GM20000 (cell line): ENCODE measurements at regions not wholly inside any gene's neighbourhood (a gene's known extent, or its start where the extent isn't known, plus 50 kb on each side); places are given as distances from the start of the nearest gene placed in this dataset.
"Not testable (repeated sequence)": the region's sequence is repeated elsewhere in the genome, so short reads cannot be mapped to it uniquely, and the experiment has no call there.

ENCODE experiments used
- DNase-seq: peaks from one replicate; pipeline ENCODE4 v3.0.0; 2012; ENCODE audit warnings: low spot score
- CTCF ChIP-seq: IDR thresholded peaks from 2 replicates; pipeline ENCODE4 v1.5.1; 2012; ENCODE audit warnings: mild to moderate bottlenecking, control low read depth; ENCODE audit errors: extremely low read depth, missing control alignments

GRCh38 chr5:87127956-87128687, 139.6 kb upstream of the RASA1 start:
- no peak for TF ChIP-seq CTCF
- DNase-seq: no peak

GRCh38 chr5:87129046-87129445, 138.6 kb upstream of the RASA1 start:
- no peak for DNase-seq
- no peak for TF ChIP-seq CTCF

DNA sequence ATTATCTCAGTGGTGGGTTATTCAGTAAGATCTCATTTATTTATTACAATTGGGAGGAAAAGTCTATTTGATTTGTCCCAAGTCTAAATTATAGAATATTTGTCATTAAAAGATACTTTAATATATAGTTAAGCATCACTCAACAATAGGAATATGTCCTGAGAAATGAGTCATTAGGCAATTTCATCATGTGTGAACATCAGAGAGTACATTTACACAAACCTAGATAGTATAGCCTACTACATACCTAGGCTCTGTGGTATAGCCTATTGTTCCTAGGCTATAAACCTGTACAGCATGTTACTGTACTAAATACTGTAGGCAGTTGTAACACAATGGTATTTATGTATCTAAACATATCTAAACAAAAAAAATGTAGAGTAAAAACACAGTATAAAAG, 135.0 kb upstream of the RASA1 start:
- TF ChIP-seq CTCF: no peak
- no peak for DNase-seq

DNA sequence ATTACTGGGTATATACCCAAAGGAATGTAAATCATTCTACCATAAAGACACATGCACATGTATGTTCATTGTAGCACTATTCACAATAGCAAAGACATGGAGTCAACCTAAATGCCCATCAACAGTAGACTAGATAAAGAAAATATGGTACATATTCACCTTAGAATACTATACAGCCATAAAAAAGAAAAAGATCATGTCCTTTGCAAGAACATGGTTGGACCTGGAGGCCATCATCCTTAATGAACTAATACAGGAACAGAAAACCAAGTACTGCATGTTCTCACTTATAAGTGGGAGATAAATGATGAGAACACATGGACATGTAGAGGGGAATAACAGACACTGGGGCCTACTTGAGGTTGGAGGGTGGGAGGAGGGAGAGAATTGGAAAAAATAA, 133.2 kb upstream of the RASA1 start:
- DNase-seq: not testable (repeated sequence)

DNA sequence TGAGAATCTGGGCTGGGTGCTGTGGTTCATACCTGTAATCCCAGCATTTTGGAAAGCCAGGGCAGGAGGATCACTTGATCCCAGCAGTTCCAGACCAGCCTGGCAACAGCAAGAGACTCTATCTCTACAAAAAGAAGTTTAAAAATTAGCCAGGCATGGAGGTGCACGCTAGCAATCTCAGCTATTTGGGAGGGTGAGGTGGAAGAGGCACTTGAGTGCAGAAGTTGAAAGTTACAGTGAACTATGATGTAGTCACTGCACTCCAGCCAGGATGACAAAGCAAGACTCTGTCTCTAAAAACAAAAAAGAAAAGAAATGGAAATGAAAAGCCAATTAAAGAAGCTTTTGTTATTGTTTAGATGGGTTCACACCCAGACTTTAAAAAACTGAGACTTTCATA, 131.6 kb upstream of the RASA1 start:
- no peak for TF ChIP-seq CTCF
- no peak for DNase-seq

DNA sequence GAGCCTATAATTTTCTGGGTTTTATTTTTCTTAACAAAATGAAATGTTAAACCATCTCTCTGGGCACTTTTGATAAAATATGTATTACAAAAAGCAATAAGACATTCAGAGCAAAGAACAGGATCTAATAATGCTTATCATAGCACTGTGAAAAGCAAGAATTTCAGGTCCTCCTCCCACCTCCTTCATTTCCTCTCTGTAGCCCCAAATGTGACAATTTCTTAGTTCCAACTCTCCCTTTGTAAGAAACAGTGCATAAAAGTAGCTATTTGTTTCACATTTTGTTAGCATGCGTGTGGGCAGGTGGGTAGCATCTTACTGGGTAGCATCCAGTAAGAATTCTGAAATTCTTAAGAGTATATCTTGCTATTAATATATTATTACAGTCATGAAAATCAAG, 130.9 kb upstream of the RASA1 start:
- no peak for DNase-seq
- no peak for TF ChIP-seq CTCF

- no peak for TF ChIP-seq CTCF
- DNase-seq: no peak
Measured at GRCh38 chr5:87137283-87137682, 130.4 kb upstream of the RASA1 start.

GRCh38 chr5:87138091-87138805, 129.4 kb upstream of the RASA1 start:
- DNase-seq: no peak
- TF ChIP-seq CTCF: no peak
